ENCODE measurements at regions not wholly inside any gene's neighbourhood (a gene's known extent, or its start where the extent isn't known, plus 50 kb on each side); places are given as distances from the start of the nearest gene placed in this dataset.

GRCh38 chr11:19537803-19538453, 174.7 kb upstream of the NAV2 start:
- no peak for TF ChIP-seq POLR2AphosphoS5 (IDR thresholded peaks at IDR 0.05; ENCODE audit: insufficient read depth, low read depth, low read length)
- no peak for TF ChIP-seq POLR2A (IDR thresholded peaks at IDR 0.05; ENCODE audit: low read depth, low read length)
- no peak for TF ChIP-seq EZH2 (IDR thresholded peaks at IDR 0.05; ENCODE audit: borderline replicate concordance, low read depth, low read length, severe bottlenecking)
- no peak for TF ChIP-seq CTCF (IDR thresholded peaks at IDR 0.05; ENCODE audit: extremely low read depth in 1 of 2, insufficient read depth in 1 of 2, low read depth in 1 of 2, low read length in 2 of 2)

Measured in endothelial cell of umbilical vein (primary cell).